Activated gamma-delta T cell treated with Interleukin-2 at 50 U/mL for 16 hours (primary cell): ENCODE measurements at regions not wholly inside any gene's neighbourhood (a gene's known extent, or its start where the extent isn't known, plus 50 kb on each side); places are given as distances from the start of the nearest gene placed in this dataset.

ENCODE experiments used
- DNase-seq: peaks from one replicate; pipeline ENCODE4 v3.0.0-alpha.2; 2020

GRCh38 chr7:96638669-96639068 lies 71.0 kb downstream of the SEM1 start:
- no peak for DNase-seq

- DNase-seq: no peak
Observed at GRCh38 chr7:96637522-96637921, 72.1 kb downstream of the SEM1 start.

DNA sequence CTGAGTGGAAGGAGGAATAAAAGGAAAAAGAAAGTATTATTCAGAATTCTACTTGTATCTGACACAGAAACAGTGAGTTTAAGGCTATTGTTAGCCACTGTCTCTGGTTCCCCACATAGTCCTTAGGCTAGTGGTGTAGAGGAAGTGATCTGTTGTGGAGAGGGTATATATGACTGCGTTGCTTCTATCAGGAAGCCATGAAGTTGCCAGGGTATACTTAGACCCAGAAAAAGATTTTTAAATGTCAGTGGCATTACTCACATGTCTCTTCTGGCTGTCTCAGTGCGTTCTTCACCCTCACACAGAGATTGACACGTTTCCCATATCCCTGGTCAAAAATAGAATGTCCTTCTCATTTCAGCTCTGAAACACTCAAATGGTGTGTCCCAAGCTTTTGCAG lies 72.7 kb downstream of the SEM1 start:
- no peak for DNase-seq

- no peak for DNase-seq
Observed at GRCh38 chr7:96636342-96636860, 73.2 kb downstream of the SEM1 start.

GRCh38 chr7:96629884-96630283 lies 79.8 kb downstream of the SEM1 start:
- DNase-seq: no peak

- DNase-seq: no peak
Observed at GRCh38 chr7:96624954-96625353, 84.7 kb downstream of the SEM1 start.

DNA sequence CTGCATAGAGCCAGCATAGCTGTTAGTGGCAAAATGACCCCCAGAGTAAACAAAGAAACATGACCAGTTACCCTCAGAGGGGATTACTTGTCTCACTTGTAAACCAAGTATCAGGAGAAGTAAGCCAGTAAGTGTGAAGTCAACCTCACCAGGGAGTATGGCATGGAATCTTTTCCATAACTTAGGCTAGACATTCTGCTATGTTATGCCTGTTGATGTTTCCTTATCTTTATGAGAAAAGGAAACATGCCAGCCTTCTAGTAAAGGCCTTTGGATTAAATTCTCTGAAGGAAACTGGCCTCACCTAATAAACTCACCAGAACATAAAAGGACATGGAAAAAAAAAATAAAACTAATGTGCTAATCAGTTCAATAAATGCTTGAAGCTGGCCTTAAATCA lies 87.7 kb downstream of the SEM1 start:
- no peak for DNase-seq

DNA sequence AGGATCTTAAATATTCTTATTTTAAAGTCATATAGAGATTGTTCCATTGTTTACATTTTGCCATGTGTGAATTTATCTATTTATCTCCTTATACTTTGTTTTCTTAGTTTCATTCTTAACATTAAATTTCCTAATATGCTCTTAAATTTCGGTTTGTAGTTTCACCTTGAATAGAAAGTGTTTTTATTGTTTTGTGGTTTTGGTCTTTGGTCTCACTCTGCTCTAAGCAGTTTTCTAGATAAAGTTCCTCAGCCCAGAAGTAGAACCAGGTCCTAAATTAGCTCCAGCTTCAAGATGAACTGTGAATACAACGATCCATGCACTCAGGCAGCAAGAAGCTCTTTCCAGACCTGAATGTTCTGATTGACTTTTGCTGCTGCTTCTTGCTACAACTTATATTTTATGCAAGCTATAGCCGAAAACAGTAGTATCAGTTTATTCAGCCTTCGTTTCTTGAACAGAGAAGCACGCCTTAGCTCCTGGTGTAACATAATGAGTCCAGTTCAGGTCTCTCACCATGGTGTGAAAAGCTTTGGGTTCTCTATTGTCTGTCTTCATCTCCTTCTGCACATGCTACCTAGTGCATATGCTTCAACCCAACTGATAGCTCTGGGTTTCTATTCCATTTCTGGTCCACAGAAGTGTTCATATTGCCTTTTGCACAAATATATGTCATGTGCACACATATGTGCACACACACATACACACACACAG lies 95.3 kb downstream of the SEM1 start:
- DNase-seq: no peak

- no peak for DNase-seq
Observed at GRCh38 chr7:96612034-96612433, 97.6 kb downstream of the SEM1 start.

GRCh38 chr7:96605045-96605716 lies 104.5 kb downstream of the SEM1 start:
- no peak for DNase-seq

- no peak for DNase-seq
Observed at GRCh38 chr7:96599288-96599936, 110.2 kb downstream of the SEM1 start.

DNA sequence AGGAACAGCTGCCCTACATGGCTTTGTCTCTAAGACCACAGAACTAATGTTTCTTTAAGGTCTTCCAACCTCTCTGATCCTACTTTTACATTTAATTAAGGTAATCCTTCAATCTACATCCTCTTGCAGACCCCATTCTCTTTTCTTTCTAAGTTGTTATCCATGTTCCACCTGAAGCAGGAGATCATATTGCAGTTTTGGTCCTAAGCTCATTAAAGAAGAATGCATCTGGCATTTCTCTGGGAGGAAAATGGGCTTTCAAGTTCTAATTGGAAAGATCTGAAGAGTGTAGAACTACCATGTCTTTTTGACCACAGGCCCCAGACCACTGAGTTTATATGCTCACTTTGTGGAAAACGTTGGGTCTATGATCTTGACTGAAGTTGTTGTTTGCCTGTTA lies 111.2 kb downstream of the SEM1 start:
- DNase-seq: no peak

- DNase-seq: no peak
Observed at GRCh38 chr7:96596120-96596826, 113.4 kb downstream of the SEM1 start.

- no peak for DNase-seq
Observed at GRCh38 chr7:96591900-96592676, 117.6 kb downstream of the SEM1 start.

- no peak for DNase-seq
Observed at GRCh38 chr7:96591159-96591899, 118.3 kb downstream of the SEM1 start.

- no peak for DNase-seq
Observed at GRCh38 chr7:96589038-96589437, 120.6 kb downstream of the SEM1 start.

DNA sequence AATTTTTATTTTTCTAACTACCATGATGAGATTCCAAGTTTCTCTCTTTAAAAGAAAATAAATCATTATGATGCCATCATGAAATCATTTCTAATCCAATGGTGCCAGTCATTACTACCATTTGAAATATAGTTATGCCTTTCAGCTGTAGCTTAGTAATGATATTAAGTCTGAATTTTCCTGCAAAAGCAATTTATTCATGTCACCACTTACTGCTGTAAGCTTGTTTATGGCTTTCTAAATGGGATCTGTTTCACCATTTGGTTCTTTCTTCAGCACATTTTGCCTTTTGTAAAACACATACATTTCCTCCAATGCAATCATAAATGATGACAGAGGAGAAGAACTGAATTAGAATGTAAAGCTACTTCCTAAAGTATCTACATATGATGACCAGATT lies 130.5 kb downstream of the SEM1 start:
- no peak for DNase-seq

- DNase-seq: no peak
Observed at GRCh38 chr7:96578606-96579005, 131.0 kb downstream of the SEM1 start.

GRCh38 chr7:96563409-96563808 lies 146.2 kb downstream of the SEM1 start:
- DNase-seq: no peak

- no peak for DNase-seq
Observed at GRCh38 chr7:96562966-96563365, 146.7 kb downstream of the SEM1 start.

DNA sequence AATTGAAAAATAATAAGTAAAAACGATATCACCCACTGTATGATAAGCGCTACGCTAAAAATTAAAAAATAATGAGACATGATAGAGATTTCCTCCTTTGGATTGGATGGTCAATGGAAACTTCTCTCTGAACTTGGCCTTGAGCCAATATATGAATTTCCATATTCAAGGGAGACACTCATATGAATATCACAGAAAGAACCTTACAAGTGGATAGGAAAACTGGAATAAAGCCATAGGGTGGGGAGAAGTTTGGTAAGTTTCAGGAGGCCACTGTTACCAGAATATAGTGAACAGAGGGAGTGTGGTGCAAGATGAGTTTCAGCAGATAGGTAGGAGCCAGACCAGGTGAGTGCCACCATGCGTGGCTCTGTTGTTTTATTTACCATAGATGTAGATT lies 147.2 kb downstream of the SEM1 start:
- no peak for DNase-seq

GRCh38 chr7:96561892-96562291 lies 147.8 kb downstream of the SEM1 start:
- no peak for DNase-seq
